Mesendoderm (in vitro differentiated cells): ENCODE measurements at regions not wholly inside any gene's neighbourhood (a gene's known extent, or its start where the extent isn't known, plus 50 kb on each side); places are given as distances from the start of the nearest gene placed in this dataset.
A peak's percentile ranks its signal among the peaks of the same experiment; 100 is the strongest.
"Not testable (repeated sequence)": the region's sequence is repeated elsewhere in the genome, so short reads cannot be mapped to it uniquely, and the experiment has no call there.

Source experiments
- DNase-seq: peaks from one replicate; pipeline ENCODE4 v3.0.0; 2013
- H2AK5ac ChIP-seq: 2 replicates; pipeline ENCODE4 v1.6.1; 2013; ENCODE audit warnings: low read length, inconsistent platforms
- H2BK120ac ChIP-seq: 2 replicates; pipeline ENCODE4 v1.6.1; 2013; ENCODE audit warnings: low read depth, mild to moderate bottlenecking, low read length, moderate library complexity, mixed read lengths
- H2BK15ac ChIP-seq: replicated peaks from 2 replicates; pipeline ENCODE4 v1.6.1; 2013; ENCODE audit warnings: low read depth, mild to moderate bottlenecking, moderate library complexity
- H2BK5ac ChIP-seq: 2 replicates; pipeline ENCODE4 v1.6.1; 2013; ENCODE audit warnings: low read length, inconsistent platforms
- H3K18ac ChIP-seq: 2 replicates; pipeline ENCODE4 v1.6.1; 2013; ENCODE audit warnings: mild to moderate bottlenecking, low read length, mixed read lengths
- H3K23ac ChIP-seq: one replicate; pipeline ENCODE4 v1.6.1; 2013; ENCODE audit warnings: low read length
- H3K27ac ChIP-seq: 2 replicates; pipeline ENCODE4 v1.5.1; 2013; ENCODE audit warnings: low read depth, mild to moderate bottlenecking, inconsistent platforms, low read length, moderate library complexity
- H3K27me3 ChIP-seq: 2 replicates; pipeline ENCODE4 v1.6.1; 2013; ENCODE audit warnings: low read length, control low read depth, mild to moderate bottlenecking, inconsistent platforms; ENCODE audit not compliant: insufficient read depth, poor library complexity
- H3K36me3 ChIP-seq: 2 replicates; pipeline ENCODE4 v1.6.1; 2013; ENCODE audit warnings: low read length, inconsistent platforms; ENCODE audit not compliant: control insufficient read depth, insufficient read depth
- H3K4ac ChIP-seq: one replicate; pipeline ENCODE4 v1.6.1; 2013; ENCODE audit warnings: low read depth, mild to moderate bottlenecking, low read length, moderate library complexity
- H3K4me1 ChIP-seq: 2 replicates; pipeline ENCODE4 v1.6.1; 2013; ENCODE audit warnings: low read depth, low read length, inconsistent platforms; ENCODE audit not compliant: control insufficient read depth
- H3K4me2 ChIP-seq: 2 replicates; pipeline ENCODE4 v1.6.1; 2013; ENCODE audit warnings: low read length
- H3K4me3 ChIP-seq: 2 replicates; pipeline ENCODE4 v1.5.1; 2013; ENCODE audit warnings: mild to moderate bottlenecking, low read length
- H3K56ac ChIP-seq: one replicate; pipeline ENCODE4 v1.6.1; 2013; ENCODE audit warnings: low read length
- H3K79me1 ChIP-seq: 2 replicates; pipeline ENCODE4 v1.6.1; 2013; ENCODE audit warnings: low read length, inconsistent platforms
- H3K79me2 ChIP-seq: 2 replicates; pipeline ENCODE4 v1.6.1; 2013; ENCODE audit warnings: mild to moderate bottlenecking, low read length; ENCODE audit not compliant: control insufficient read depth, insufficient read depth
- H3K9ac ChIP-seq: 2 replicates; pipeline ENCODE4 v1.6.1; 2013; ENCODE audit warnings: low read length, inconsistent platforms
- H4K5ac ChIP-seq: one replicate; pipeline ENCODE4 v1.6.1; 2013; ENCODE audit warnings: low read length
- H4K8ac ChIP-seq: one replicate; pipeline ENCODE4 v1.6.1; 2013; ENCODE audit warnings: low read depth, mild to moderate bottlenecking, control low read depth, low read length, moderate library complexity
- WGBS: extraction: QIAGEN DNeasy Blood & Tissue Kit; methylation state at CpG from one replicate; pipeline ENCODE4 v1.1.7; 2013; ENCODE audit warnings: low lambda C conversion rate, missing lambda C conversion rate; ENCODE audit not compliant: insufficient coverage; ENCODE audit errors: extremely low coverage; 5-methylcytosine and 5-hydroxymethylcytosine counted together

DNA sequence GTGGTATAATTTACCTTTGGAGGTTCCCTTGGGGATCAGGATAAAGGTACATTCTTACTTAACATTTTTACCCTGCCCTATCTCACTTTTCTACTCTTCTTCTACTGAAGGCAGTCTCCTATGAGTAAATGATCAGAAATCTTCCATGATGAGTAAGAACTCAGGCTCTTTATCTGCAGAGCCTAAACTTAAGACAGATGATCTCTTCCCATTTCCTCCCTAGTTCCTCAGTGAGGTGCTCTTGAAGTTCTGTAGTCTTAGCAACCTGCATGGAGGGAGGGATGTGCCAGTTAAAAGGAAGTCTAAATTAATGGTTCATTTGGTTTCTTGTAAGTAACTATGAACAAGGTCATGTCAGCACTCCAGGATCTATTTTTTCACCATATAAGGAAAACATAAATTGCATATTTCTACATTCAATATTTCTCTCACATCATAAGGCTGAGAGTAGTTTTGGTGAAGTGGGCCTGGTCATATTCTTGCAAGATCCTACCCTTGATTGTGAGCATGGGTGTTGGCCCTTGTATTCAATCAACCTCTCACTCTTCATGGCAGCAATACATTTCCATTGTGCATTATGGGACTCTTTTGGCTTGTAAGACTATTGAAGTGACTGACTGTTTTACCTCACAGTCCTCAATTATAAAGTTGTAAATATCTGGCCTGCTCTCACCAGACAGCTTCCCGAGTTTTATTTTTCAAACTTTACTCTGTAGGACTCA, 295.5 kb downstream of the SLC7A11 start:
- Histone ChIP-seq H3K18ac (no peak overlapping the region), H3K36me3 (no peaks in the 10 kb centered on the region), H2BK5ac (no peak overlapping the region), H3K4me2 (no peak overlapping the region), H2BK15ac (no peak overlapping the region), H3K27ac (no peak overlapping the region), H3K4ac (no peak overlapping the region), H3K23ac (no peak overlapping the region), H3K4me1 (no peaks in the 10 kb centered on the region), H3K27me3 (no peaks in the 10 kb centered on the region), H3K56ac (no peak overlapping the region), H3K4me3 (no peak overlapping the region), H4K5ac (no peak overlapping the region), H2BK120ac (no peak overlapping the region), H3K79me1 (no peaks in the 10 kb centered on the region), H3K9ac (no peak overlapping the region), H2AK5ac (no peak overlapping the region), H3K79me2 (no peaks in the 10 kb centered on the region), H4K8ac (no peak overlapping the region)
- no CpG with 5 or more reads among the region's 1 CpG for WGBS
- DNase-seq, result peak; percentile 8

DNA sequence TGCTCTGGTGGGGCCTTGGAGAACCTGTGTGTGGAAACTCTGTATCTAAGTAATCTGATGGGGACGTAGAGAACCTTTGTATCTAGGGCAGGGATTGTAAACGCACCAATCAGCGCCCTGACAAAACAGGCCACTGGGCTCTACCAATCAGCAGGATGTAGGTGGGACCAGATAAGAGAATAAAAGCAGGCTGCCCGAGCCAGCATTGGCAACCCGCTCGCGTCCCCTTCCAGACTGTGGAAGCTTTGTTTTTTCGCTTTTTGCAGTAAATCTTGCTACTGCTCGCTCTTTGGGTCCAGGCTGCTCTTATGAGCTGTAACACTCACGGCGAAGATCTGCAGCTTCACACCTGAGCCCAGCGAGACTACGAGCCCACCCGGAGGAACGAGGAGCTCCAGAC, 299.3 kb downstream of the SLC7A11 start:
- H2BK5ac ChIP-seq, H3K79me2 ChIP-seq, H3K56ac ChIP-seq, H3K79me1 ChIP-seq, H3K27ac ChIP-seq, H3K4ac ChIP-seq, H3K4me1 ChIP-seq, H4K5ac ChIP-seq, H3K18ac ChIP-seq, H3K27me3 ChIP-seq, H4K8ac ChIP-seq, H3K4me3 ChIP-seq, H2AK5ac ChIP-seq, H3K23ac ChIP-seq, H2BK15ac ChIP-seq, H3K9ac ChIP-seq, H3K36me3 ChIP-seq, H3K4me2 ChIP-seq, H2BK120ac ChIP-seq, DNase-seq: not testable (repeated sequence)
- WGBS, result no CpG with 5 or more reads among the region's 15 CpGs

DNA sequence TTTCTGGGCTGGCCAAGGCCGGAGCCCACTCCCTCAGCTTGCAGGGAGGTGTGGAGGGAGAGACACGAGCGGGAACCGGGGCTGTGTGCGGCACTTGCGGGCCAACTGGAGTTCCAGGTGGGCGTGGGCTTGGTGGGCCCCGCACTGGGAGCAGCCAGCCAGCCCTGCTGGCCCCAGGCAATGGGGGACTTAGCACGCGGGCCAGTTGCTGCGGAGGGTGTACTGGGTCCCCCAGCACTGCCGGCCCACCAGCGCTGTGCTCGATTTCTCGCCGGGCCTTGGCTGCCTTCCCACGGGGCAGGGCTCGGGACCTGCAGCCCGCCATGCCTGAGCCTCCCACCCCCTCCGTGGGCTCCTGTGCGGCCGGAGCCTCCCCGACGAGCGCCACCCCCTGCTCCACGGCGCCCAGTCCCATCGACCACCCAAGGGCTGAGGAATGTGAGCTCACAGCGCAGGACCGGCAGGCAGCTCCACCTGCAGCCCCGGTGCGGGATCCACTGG, 300.1 kb downstream of the SLC7A11 start:
- H2BK120ac ChIP-seq, H4K8ac ChIP-seq, H2BK5ac ChIP-seq, H2AK5ac ChIP-seq, H3K27me3 ChIP-seq, H3K79me2 ChIP-seq, H3K4me1 ChIP-seq, H3K9ac ChIP-seq, DNase-seq, H4K5ac ChIP-seq, H3K4ac ChIP-seq, H3K79me1 ChIP-seq, H3K18ac ChIP-seq, H3K4me3 ChIP-seq, H2BK15ac ChIP-seq, H3K4me2 ChIP-seq, H3K27ac ChIP-seq, H3K56ac ChIP-seq, H3K36me3 ChIP-seq, H3K23ac ChIP-seq: not testable (repeated sequence)
- WGBS, result no CpG with 5 or more reads among the region's 32 CpGs

DNA sequence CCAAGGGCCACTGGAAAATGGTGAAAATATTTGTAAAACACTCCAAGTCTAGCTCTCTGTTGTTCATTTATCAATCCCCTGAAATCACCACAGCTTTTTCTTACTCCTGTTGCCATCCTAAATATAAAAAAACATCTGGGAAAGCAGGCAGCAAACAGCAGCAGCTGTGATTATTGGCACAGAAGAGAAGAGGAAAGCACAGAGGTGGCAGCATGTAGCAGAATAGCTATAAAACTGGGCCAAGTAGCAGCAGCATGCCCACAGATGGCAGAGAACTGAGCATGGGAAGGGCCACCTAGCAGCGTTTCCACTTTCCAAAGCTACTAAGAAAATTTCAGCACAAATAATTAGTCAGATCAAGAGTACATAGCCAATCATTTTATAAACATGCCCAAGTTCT, 307.2 kb downstream of the SLC7A11 start:
- no peak overlapping the region for H4K5ac ChIP-seq
- no peak overlapping the region for H3K4ac ChIP-seq
- H3K23ac ChIP-seq, result no peak overlapping the region
- no peaks in the 10 kb centered on the region for H3K36me3 ChIP-seq
- no peaks in the 10 kb centered on the region for H3K79me1 ChIP-seq
- no peaks in the 10 kb centered on the region for H3K27me3 ChIP-seq
- H3K4me2 ChIP-seq, result no peak overlapping the region
- no peak overlapping the region for H3K56ac ChIP-seq
- no peak overlapping the region for H4K8ac ChIP-seq
- H2BK15ac ChIP-seq, result no peak overlapping the region
- H3K18ac ChIP-seq, result no peak overlapping the region
- H2BK5ac ChIP-seq, result no peak overlapping the region
- no CpG with 5 or more reads among the region's 1 CpG for WGBS
- H3K79me2 ChIP-seq, result no peaks in the 10 kb centered on the region
- no peaks in the 10 kb centered on the region for H3K4me1 ChIP-seq
- no peak overlapping the region for H2AK5ac ChIP-seq
- no peak overlapping the region for H2BK120ac ChIP-seq
- no peak overlapping the region for H3K27ac ChIP-seq
- DNase-seq, result no peak
- no peak overlapping the region for H3K9ac ChIP-seq
- H3K4me3 ChIP-seq, result no peak overlapping the region

DNA sequence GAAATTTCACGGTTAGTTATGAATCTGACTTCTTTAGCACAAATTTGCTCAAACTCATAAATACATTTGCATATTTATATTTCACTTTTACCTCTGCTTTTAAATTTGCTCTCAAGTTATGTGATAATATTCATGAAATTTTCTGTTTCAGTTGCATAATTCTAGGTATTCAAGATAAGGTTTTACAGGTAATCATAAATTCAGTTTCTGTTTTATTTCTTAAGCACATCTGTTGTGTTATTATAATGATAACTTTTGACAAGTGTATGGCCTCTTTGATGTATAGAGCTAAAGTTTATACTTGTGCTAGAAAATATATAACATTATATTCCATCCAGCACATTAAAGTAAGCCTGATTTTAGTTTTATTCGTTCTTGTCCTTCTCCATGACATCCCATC, 308.1 kb downstream of the SLC7A11 start:
- no CpG with 5 or more reads among the region's 2 CpGs for WGBS
- H3K27me3 ChIP-seq, result no peaks in the 10 kb centered on the region
- no peaks in the 10 kb centered on the region for H3K79me2 ChIP-seq
- no peak overlapping the region for H3K18ac ChIP-seq
- no peak overlapping the region for H4K5ac ChIP-seq
- no peak overlapping the region for H2BK5ac ChIP-seq
- no peak overlapping the region for H3K4ac ChIP-seq
- no peak overlapping the region for H4K8ac ChIP-seq
- no peaks in the 10 kb centered on the region for H3K36me3 ChIP-seq
- no peak overlapping the region for H2AK5ac ChIP-seq
- H3K27ac ChIP-seq, result no peak overlapping the region
- H3K4me2 ChIP-seq, result no peak overlapping the region
- H2BK15ac ChIP-seq, result no peak overlapping the region
- H3K56ac ChIP-seq, result no peak overlapping the region
- no peak overlapping the region for H3K4me3 ChIP-seq
- no peak overlapping the region for H3K23ac ChIP-seq
- no peak overlapping the region for H2BK120ac ChIP-seq
- DNase-seq, result no peak
- H3K79me1 ChIP-seq, result no peaks in the 10 kb centered on the region
- no peaks in the 10 kb centered on the region for H3K4me1 ChIP-seq
- H3K9ac ChIP-seq, result no peak overlapping the region

DNA sequence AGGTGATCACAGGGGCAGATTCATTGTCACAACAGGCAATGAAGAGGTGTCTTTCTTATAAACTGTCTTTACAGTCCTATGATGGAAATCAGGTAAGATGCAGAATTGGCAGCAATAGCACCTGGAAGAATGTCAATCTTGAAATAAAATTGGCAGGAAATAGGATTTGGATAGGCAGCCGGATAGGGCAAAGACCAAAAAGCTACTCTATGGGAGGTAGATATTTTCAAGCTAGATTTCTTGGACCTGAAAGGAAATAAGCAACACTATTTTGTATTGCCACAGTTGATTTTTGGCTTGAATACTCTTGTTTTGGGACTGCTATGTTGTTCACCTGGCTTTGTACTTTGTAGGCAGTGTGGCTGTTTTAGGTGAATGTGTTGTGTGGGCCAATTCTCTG, 314.2 kb downstream of the SLC7A11 start:
- Histone ChIP-seq H3K27me3 (no peaks in the 10 kb centered on the region), H3K56ac (no peak overlapping the region), H3K36me3 (no peaks in the 10 kb centered on the region), H4K8ac (no peak overlapping the region), H3K23ac (no peak overlapping the region), H2AK5ac (no peak overlapping the region), H3K79me2 (no peaks in the 10 kb centered on the region), H3K4ac (no peak overlapping the region), H3K4me1 (no peaks in the 10 kb centered on the region), H3K79me1 (no peaks in the 10 kb centered on the region), H3K27ac (no peak overlapping the region), H2BK15ac (no peak overlapping the region), H4K5ac (no peak overlapping the region), H3K9ac (no peak overlapping the region), H3K18ac (no peak overlapping the region), H3K4me3 (no peak overlapping the region), H3K4me2 (no peak overlapping the region), H2BK120ac (no peak overlapping the region), H2BK5ac (no peak overlapping the region)
- DNase-seq, result no peak
- WGBS, result no CpG with 5 or more reads among the region's 1 CpG
